GM06990 (cell line): ENCODE measurements at regions not wholly inside any gene's neighbourhood (a gene's known extent, or its start where the extent isn't known, plus 50 kb on each side); places are given as distances from the start of the nearest gene placed in this dataset.

Source experiments
- DNase-seq: peaks from one replicate; pipeline ENCODE4 v3.0.0-alpha.2; 2011; ENCODE audit not compliant: insufficient read length; ENCODE audit errors: extremely low read depth
- H3K27me3 ChIP-seq: replicated peaks from 2 replicates; pipeline ENCODE4 v1.6.0; 2011; ENCODE audit warnings: low read length; ENCODE audit not compliant: control insufficient read depth, insufficient read depth
- H3K36me3 ChIP-seq: 2 replicates; pipeline ENCODE4 v1.5.1; 2011; ENCODE audit warnings: low read length; ENCODE audit not compliant: control insufficient read depth, insufficient read depth
- H3K4me3 ChIP-seq: replicated peaks from 2 replicates; pipeline ENCODE4 v1.5.1; 2011; ENCODE audit warnings: low read depth, mild to moderate bottlenecking, control low read depth, low read length
- TF ChIP-seq, protein P1 (sequence below): IDR thresholded peaks from 2 replicates; pipeline ENCODE4 v1.5.1; 2011; ENCODE audit warnings: low read length, control low read depth, mild to moderate bottlenecking, inconsistent platforms; ENCODE audit not compliant: insufficient read depth, poor library complexity, severe bottlenecking

DNA sequence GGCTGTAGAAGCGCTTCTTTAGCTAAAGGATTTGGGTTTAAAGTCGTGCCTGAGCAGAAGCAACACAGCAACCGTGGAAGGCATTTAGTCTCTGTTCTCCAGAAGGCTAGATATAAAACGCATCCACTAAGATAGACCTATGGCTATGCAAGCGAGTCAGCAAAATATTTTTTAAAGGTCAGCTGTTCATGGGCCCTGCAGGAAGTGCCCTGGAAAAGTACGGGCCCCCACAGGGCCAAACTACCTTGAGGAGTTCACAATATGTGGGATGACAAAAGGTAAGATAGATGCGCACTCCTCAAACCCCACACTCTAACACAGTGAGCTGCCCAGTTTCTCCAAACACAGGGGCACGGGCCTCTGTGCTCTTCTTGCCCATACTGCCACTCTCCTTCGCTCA, 261.6 kb downstream of the VPS13C start:
- Histone ChIP-seq H3K4me3 (no peak overlapping the region), H3K27me3 (no peaks in the 10 kb centered on the region; the same call in none of the 2 replicates), H3K36me3 (no peaks in the 10 kb centered on the region)
- no peak for DNase-seq
- TF ChIP-seq, protein P1, sequence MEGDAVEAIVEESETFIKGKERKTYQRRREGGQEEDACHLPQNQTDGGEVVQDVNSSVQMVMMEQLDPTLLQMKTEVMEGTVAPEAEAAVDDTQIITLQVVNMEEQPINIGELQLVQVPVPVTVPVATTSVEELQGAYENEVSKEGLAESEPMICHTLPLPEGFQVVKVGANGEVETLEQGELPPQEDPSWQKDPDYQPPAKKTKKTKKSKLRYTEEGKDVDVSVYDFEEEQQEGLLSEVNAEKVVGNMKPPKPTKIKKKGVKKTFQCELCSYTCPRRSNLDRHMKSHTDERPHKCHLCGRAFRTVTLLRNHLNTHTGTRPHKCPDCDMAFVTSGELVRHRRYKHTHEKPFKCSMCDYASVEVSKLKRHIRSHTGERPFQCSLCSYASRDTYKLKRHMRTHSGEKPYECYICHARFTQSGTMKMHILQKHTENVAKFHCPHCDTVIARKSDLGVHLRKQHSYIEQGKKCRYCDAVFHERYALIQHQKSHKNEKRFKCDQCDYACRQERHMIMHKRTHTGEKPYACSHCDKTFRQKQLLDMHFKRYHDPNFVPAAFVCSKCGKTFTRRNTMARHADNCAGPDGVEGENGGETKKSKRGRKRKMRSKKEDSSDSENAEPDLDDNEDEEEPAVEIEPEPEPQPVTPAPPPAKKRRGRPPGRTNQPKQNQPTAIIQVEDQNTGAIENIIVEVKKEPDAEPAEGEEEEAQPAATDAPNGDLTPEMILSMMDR = no peak

DNA sequence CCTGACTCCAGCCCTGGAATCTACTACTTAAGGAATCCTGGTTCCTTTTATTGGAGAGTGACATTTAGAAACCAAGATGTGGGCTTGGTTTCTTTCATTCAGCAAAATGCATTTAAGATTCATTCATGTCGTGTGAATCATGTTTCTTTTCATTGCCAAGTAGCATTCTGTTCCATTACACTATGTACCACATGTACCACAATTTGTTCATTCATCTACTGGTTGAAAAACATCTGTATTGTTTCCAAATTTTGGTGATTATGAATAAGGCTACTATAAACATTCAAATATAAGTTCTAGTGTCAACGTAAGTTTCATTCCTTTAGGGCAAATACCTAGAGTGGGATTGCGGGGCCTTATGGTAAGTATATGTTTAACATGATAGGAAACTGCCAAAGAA, 264.2 kb downstream of the VPS13C start:
- TF ChIP-seq, protein P1 = no peak
- no peak for DNase-seq
- H3K4me3 ChIP-seq = no peak overlapping the region
- no peaks in the 10 kb centered on the region for H3K36me3 ChIP-seq
- H3K27me3 ChIP-seq = no peaks in the 10 kb centered on the region; the same call in 1 of the 2 replicates

DNA sequence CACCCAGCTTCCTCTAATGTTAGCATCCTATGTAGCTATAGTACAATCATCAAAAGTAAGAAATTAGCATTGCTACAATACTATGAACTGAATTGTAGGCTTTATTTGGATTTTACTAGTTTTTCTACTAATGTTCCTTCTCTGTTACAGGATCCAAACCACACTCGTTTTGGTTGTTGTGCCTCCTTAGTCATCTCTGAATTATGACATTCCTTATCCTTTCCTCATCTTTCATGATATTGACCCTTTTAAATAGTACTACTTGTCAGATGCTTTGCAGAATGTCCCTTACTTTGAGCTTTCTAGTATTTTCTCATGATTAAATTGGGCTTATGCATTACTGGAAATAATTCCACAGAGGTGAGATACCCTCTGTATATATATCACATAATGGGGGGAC, 265.4 kb downstream of the VPS13C start:
- H3K36me3 ChIP-seq = no peaks in the 10 kb centered on the region
- TF ChIP-seq, protein P1 = no peak
- no peak overlapping the region for H3K4me3 ChIP-seq
- no peak for DNase-seq
- no peaks in the 10 kb centered on the region; the same call in 1 of the 2 replicates for H3K27me3 ChIP-seq

DNA sequence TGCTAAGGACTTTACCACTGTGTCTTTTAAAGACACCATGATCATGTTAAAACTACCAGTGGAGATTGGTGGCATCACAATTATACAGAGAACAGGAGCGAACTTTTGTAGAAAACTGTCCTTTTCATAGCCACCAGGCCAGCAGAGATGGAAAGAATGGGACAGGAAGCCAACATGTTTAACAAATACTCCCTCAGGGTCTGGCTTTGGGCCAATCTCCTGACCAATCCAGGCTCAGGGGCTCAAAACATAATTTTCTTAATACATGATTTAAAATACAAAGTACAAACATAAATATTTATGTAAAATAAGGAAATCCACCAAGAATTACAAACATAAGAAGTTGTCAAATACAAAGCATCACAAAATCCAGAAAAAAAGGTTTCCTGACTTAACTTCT, 266.0 kb downstream of the VPS13C start:
- TF ChIP-seq, protein P1 = no peak
- Histone ChIP-seq H3K36me3 (no peaks in the 10 kb centered on the region), H3K27me3 (no peaks in the 10 kb centered on the region; the same call in 1 of the 2 replicates), H3K4me3 (no peak overlapping the region)
- no peak for DNase-seq

DNA sequence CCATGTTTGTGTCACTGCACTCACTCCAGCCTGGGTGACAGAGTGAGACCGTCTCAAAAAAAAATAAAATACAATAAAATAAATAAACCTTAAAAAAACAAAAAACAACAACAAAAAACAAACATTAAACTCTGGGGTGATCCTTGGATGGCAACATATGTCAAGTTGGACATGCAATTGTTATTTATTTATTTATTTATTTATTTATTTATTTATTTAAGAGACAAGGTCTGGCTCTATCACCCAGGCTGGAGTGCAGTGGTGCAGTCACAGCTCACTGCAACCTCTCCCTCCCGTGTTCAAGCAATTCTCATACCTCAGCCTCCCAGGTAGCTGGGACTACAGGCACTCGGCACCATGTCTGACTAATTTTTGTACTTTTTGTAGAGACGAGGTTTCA, 275.5 kb downstream of the VPS13C start:
- H3K36me3 ChIP-seq = no peaks in the 10 kb centered on the region
- H3K27me3 ChIP-seq = no peaks in the 10 kb centered on the region; the same call in none of the 2 replicates
- no peak for DNase-seq
- TF ChIP-seq, protein P1 = no peak
- H3K4me3 ChIP-seq = no peak overlapping the region
